ENCODE measurements at regions not wholly inside any gene's neighbourhood (a gene's known extent, or its start where the extent isn't known, plus 50 kb on each side); places are given as distances from the start of the nearest gene placed in this dataset.

DNA sequence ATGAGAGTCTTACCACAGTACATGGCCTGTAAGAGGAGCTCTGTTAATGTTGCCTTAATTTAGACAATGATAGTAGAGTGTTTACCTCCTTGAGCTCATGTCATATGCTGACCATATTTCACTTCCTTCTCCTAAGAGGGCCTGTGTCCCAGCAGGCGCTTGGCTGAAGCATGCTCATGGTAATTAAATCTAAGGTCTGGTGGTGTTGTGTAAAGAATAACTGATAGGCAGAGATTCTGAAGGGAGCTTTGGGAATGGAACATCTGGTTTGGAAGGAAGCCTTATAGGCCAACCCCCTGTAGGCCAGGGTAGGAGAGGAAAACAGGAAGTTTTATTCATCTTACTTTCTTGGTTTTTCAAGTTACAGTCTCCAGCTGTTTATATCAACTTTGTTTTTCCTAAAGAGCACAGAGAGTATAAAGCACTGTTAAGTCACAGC, 300.2 kb downstream of the USP46 start:
- Histone ChIP-seq H3K36me3 (ENCODE audit: control insufficient read depth, insufficient read depth, low read length) (no peaks in the 10 kb centered on the region), H2AFZ (replicated peaks; ENCODE audit: low read length, poor library complexity) (no peak overlapping the region), H2BK120ac (ENCODE audit: low read depth, low read length) (no peak overlapping the region), H3K4me1 (ENCODE audit: control insufficient read depth, insufficient read depth, low read length) (no peaks in the 10 kb centered on the region), H3K23ac (ENCODE audit: low read depth, low read length) (no peak overlapping the region), H3K27me3 (ENCODE audit: control insufficient read depth, insufficient read depth, low read length) (no peaks in the 10 kb centered on the region; the same call in 1 of the 2 replicates), H3K27ac (ENCODE audit: insufficient read depth, low read length) (no peak overlapping the region), H3K4me2 (ENCODE audit: low read depth, low read length) (no peak overlapping the region), H3K14ac (replicated peaks; ENCODE audit: low read depth, low read length) (no peak overlapping the region), H4K5ac (ENCODE audit: low read depth, low read length) (no peak overlapping the region), H3K4me3 (ENCODE audit: insufficient read depth, low read depth, low read length) (no peak overlapping the region), H2BK5ac (ENCODE audit: low read depth, low read length, poor library complexity, severe bottlenecking) (no peak overlapping the region), H4K91ac (ENCODE audit: insufficient read depth, low read depth, low read length) (no peak overlapping the region), H2AK9ac (replicated peaks; ENCODE audit: low read depth, low read length, poor library complexity) (no peak overlapping the region), H3K56ac (ENCODE audit: extremely low read depth, insufficient read depth, low read length) (no peak overlapping the region), H3K9me3 (ENCODE audit: control insufficient read depth, insufficient read depth, low read length) (no peaks in the 10 kb centered on the region), H4K20me1 (ENCODE audit: insufficient read depth, low read length) (no peaks in the 10 kb centered on the region), H2BK20ac (ENCODE audit: low read depth, low read length) (no peak overlapping the region), H3K9me1 (ENCODE audit: insufficient read depth, low read length) (no peaks in the 10 kb centered on the region), H2BK15ac (ENCODE audit: low read depth, low read length) (no peak overlapping the region), H2AK5ac (ENCODE audit: low read depth, low read length) (no peak overlapping the region), H3K9ac (ENCODE audit: low read depth, low read length) (no peak overlapping the region), H3K79me1 (ENCODE audit: low read depth in 1 of 2, low read length in 2 of 2) (no peaks in the 10 kb centered on the region), H3K18ac (ENCODE audit: low read depth, low read length) (no peak overlapping the region), H3K4ac (ENCODE audit: low read depth, low read length) (no peak overlapping the region), H4K8ac (ENCODE audit: low read depth in 2 of 2, low read length in 2 of 2) (no peak overlapping the region)
- BruUV-seq (replicated peaks): no TSS peak
- intact Hi-C loops (cut with micrococcal nuclease) (no loop called here), in situ Hi-C loops (cut with MboI; ENCODE audit: low sequenced_read_pairs) (no loop called here), dilution Hi-C loops (cut with HindIII; ENCODE audit: low sequenced_read_pairs, unreplicated experiment) (no loop called here)
- CTCF ChIA-PET: no interaction called here
- POLR2A ChIA-PET (ENCODE audit: unreplicated experiment): no interaction called here
- DNase-seq: no peak
- TF ChIP-seq, protein P1, sequence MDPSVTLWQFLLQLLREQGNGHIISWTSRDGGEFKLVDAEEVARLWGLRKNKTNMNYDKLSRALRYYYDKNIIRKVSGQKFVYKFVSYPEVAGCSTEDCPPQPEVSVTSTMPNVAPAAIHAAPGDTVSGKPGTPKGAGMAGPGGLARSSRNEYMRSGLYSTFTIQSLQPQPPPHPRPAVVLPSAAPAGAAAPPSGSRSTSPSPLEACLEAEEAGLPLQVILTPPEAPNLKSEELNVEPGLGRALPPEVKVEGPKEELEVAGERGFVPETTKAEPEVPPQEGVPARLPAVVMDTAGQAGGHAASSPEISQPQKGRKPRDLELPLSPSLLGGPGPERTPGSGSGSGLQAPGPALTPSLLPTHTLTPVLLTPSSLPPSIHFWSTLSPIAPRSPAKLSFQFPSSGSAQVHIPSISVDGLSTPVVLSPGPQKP (IDR thresholded peaks at IDR 0.05; ENCODE audit: borderline replicate concordance, low read depth, low read length): no peak
- no peak for TF ChIP-seq SMC3 (IDR thresholded peaks at IDR 0.05; ENCODE audit: low read depth, low read length)
- no peak for TF ChIP-seq MXI1 (IDR thresholded peaks at IDR 0.05; ENCODE audit: borderline replicate concordance, low read depth, low read length)
- no peak for TF ChIP-seq NFE2L2 (IDR thresholded peaks at IDR 0.05; ENCODE audit: low read depth, low read length)
- no peak for TF ChIP-seq USF2 (IDR thresholded peaks at IDR 0.05; ENCODE audit: low read depth, low read length)
- no peak for TF ChIP-seq RFX5 (IDR thresholded peaks at IDR 0.05; ENCODE audit: low read depth, low read length)
- no peak for TF ChIP-seq CEBPB (IDR thresholded peaks at IDR 0.05; ENCODE audit: low read depth, low read length)
- no peak for TF ChIP-seq MAFK (IDR thresholded peaks at IDR 0.05; ENCODE audit: low read depth, low read length)
- TF ChIP-seq BHLHE40 (IDR thresholded peaks at IDR 0.05; ENCODE audit: low read depth, low read length): no peak
- TF ChIP-seq FOS (IDR thresholded peaks at IDR 0.05; ENCODE audit: low read depth, low read length): no peak
- no peak for TF ChIP-seq MAZ (IDR thresholded peaks at IDR 0.05; ENCODE audit: borderline replicate concordance, low read depth, low read length)
- no peak for TF ChIP-seq RAD21 (IDR thresholded peaks at IDR 0.05; ENCODE audit: low read length)
- TF ChIP-seq RCOR1 (IDR thresholded peaks at IDR 0.05; ENCODE audit: insufficient replicate concordance, low read length): no peak
- ATAC-seq (ENCODE audit: low read depth): no peak
- WGBS, 2 experiments (ENCODE audit: extremely low coverage in 2 of 2, insufficient read length in 1 of 2): no CpG with 5 or more reads among the region's 1 CpG
